ENCODE measurements at regions not wholly inside any gene's neighbourhood (a gene's known extent, or its start where the extent isn't known, plus 50 kb on each side); places are given as distances from the start of the nearest gene placed in this dataset.
"Not testable (repeated sequence)": the region's sequence is repeated elsewhere in the genome, so short reads cannot be mapped to it uniquely, and the experiment has no call there.

GRCh38 chr2:16728351-16729136 is 62.9 kb upstream of the CYRIA start (continued):
- no peak for TF ChIP-seq JUND (IDR thresholded peaks at IDR 0.05)
- no peak for TF ChIP-seq ZBTB33 (IDR thresholded peaks at IDR 0.05; ENCODE audit: extremely low read depth, insufficient replicate concordance, low read length)

- H3K79me2 ChIP-seq (ENCODE audit: insufficient read depth, low read length); RAD21 ChIA-PET (ENCODE audit: low non-redundant PET in 1 of 2, low total read pairs in 2 of 2, uncharacterized antibody in 2 of 2, unreplicated experiment in 2 of 2); POLR2A ChIA-PET; H3K4me1 ChIP-seq (ENCODE audit: control insufficient read depth in 1 of 2, insufficient read depth in 2 of 2, low read length in 2 of 2); H2AFZ ChIP-seq (ENCODE audit: low read depth, low read length, poor library complexity, severe bottlenecking); H4K20me1 ChIP-seq (ENCODE audit: insufficient read depth); ATAC-seq; H3K9me2 ChIP-seq (ENCODE audit: insufficient read depth); DNase-seq (ENCODE audit: low read depth, low spot score); BruUV-seq (replicated peaks); H3K27ac ChIP-seq (ENCODE audit: low read depth, low read length); H3K9ac ChIP-seq (ENCODE audit: low read length); H3K36me3 ChIP-seq (ENCODE audit: control insufficient read depth in 1 of 2, insufficient read depth in 2 of 2, low read length in 2 of 2); H3K9me3 ChIP-seq (ENCODE audit: control insufficient read depth in 1 of 2, insufficient read depth in 1 of 2, low read depth in 1 of 2, low read length in 2 of 2); H3K4me3 ChIP-seq (replicated peaks in 1 of 2; ENCODE audit: low read depth in 1 of 2, low read length in 2 of 2); H3K4me2 ChIP-seq (ENCODE audit: low read length); intact Hi-C loops (cut with micrococcal nuclease): not testable (repeated sequence)
- CTCF ChIA-PET, result interaction anchor here (1.0 kb wide), 2 partner anchors 110 to 114 kb away, joined by 3 to 5 read pairs; no protein-coding TSS in a partner anchor
- peaks cover 14% of the 10 kb centered on the region; the same call in 1 of the 2 replicates for H3K27me3 ChIP-seq (ENCODE audit: insufficient read depth, low read length)
These were observed 62.2 kb upstream of the CYRIA start for GRCh38 chr2:16727849-16728248.

- ChIA-PET RAD21 (ENCODE audit: low non-redundant PET in 1 of 2, low total read pairs in 2 of 2, uncharacterized antibody in 2 of 2, unreplicated experiment in 2 of 2) (no interaction called here), CTCF (interaction anchor here (1.0 kb wide), 2 partner anchors 109 to 114 kb away, joined by 3 to 5 read pairs; no protein-coding TSS in a partner anchor), POLR2A (no interaction called here)
- Histone ChIP-seq H3K9me2 (ENCODE audit: insufficient read depth) (no peaks in the 10 kb centered on the region), H3K9me3 (ENCODE audit: control insufficient read depth in 1 of 2, insufficient read depth in 1 of 2, low read depth in 1 of 2, low read length in 2 of 2) (no peaks in the 10 kb centered on the region), H3K4me2 (ENCODE audit: low read length) (no peak overlapping the region), H4K20me1 (ENCODE audit: insufficient read depth) (no peaks in the 10 kb centered on the region), H3K9ac (ENCODE audit: low read length) (no peak overlapping the region), H3K36me3 (ENCODE audit: control insufficient read depth in 1 of 2, insufficient read depth in 2 of 2, low read length in 2 of 2) (no peaks in the 10 kb centered on the region), H2AFZ (ENCODE audit: low read depth, low read length, poor library complexity, severe bottlenecking) (no peak overlapping the region), H3K4me1 (ENCODE audit: control insufficient read depth in 1 of 2, insufficient read depth in 2 of 2, low read length in 2 of 2) (no peaks in the 10 kb centered on the region), H3K79me2 (ENCODE audit: insufficient read depth, low read length) (no peaks in the 10 kb centered on the region), H3K4me3 (replicated peaks in 1 of 2; ENCODE audit: low read depth in 1 of 2, low read length in 2 of 2) (no peak overlapping the region), H3K27ac (ENCODE audit: low read depth, low read length) (no peak overlapping the region), H3K27me3 (ENCODE audit: insufficient read depth, low read length) (peaks cover 14% of the 10 kb centered on the region; the same call in 1 of the 2 replicates)
- intact Hi-C loops (cut with micrococcal nuclease), result no loop called here
- ATAC-seq (no peak), DNase-seq (ENCODE audit: low read depth, low spot score) (no peak)
- no TSS peak for BruUV-seq (replicated peaks)
- TF ChIP-seq TCF7L2 (IDR thresholded peaks at IDR 0.05; ENCODE audit: borderline replicate concordance, extremely low read depth, insufficient read depth, insufficient read length) (no peak), SIN3A (IDR thresholded peaks at IDR 0.05; ENCODE audit: low read depth) (no peak), FOSL1 (IDR thresholded peaks at IDR 0.05; ENCODE audit: low read depth) (no peak), YY1 (IDR thresholded peaks at IDR 0.05; ENCODE audit: extremely low read depth, insufficient replicate concordance, low read depth, low read length) (no peak), ZFX (IDR thresholded peaks at IDR 0.05) (no peak), ATF3 (IDR thresholded peaks at IDR 0.05) (no peak), RAD21 (IDR thresholded peaks at IDR 0.05; ENCODE audit: low read depth) (no peak), MAX (IDR thresholded peaks at IDR 0.05) (no peak), CTCF (IDR thresholded peaks at IDR 0.05 in 2 of 3, conservative IDR thresholded peaks at IDR 0.05 in 1 of 3; ENCODE audit: borderline replicate concordance in 1 of 3, insufficient read depth in 1 of 3, low read depth in 2 of 3, low read length in 2 of 3) (no peak), CBX3 (IDR thresholded peaks at IDR 0.05; ENCODE audit: low read depth) (no peak), CEBPB (IDR thresholded peaks at IDR 0.05; ENCODE audit: low read depth) (no peak), SP1 (IDR thresholded peaks at IDR 0.05; ENCODE audit: low read depth) (no peak)
These were observed 61.6 kb upstream of the CYRIA start for GRCh38 chr2:16727256-16727655.

Data from HCT116 (cell line).